OCI-LY7 (cell line): ENCODE measurements at regions not wholly inside any gene's neighbourhood (a gene's known extent, or its start where the extent isn't known, plus 50 kb on each side); places are given as distances from the start of the nearest gene placed in this dataset.

Experiments
- BruUV-seq: library from RNA; stranded (reverse); fragments of 400-500 nt; replicated peaks from 2 replicates; lab custom pipeline; 2021; lab: Mats Ljungman, UMichigan
- CTCF ChIA-PET: fragments of 300-600 bp; sonication (Branson Sonifier 250); formaldehyde crosslinking; loops from one replicate; lab custom pipeline; 2022; ENCODE audit warnings: antibody characterized with exemption; ENCODE audit not compliant: unreplicated experiment; lab: Charles Lee
- POLR2A ChIA-PET: fragments of 300-600 bp; sonication (Branson Sonifier 250); formaldehyde crosslinking; loops from one replicate; lab custom pipeline; 2022; ENCODE audit warnings: antibody characterized with exemption; lab: Charles Lee
- DNase-seq: peaks from one replicate; pipeline ENCODE4 v3.0.0-alpha.2; 2015; ENCODE audit warnings: low spot score
- H2AFZ ChIP-seq: fragments of 200-600 bp; sonication (generic), shearing (Covaris generic); 2 replicates; pipeline ENCODE4 v1.6.1; 2014; ENCODE audit warnings: mild to moderate bottlenecking, antibody characterized with exemption, low read length, moderate library complexity
- H3K27ac ChIP-seq: fragments of 200-600 bp; sonication (generic); 2 replicates; pipeline ENCODE4 v1.5.1; 2014; ENCODE audit warnings: mixed run types, low read depth, mild to moderate bottlenecking, moderate library complexity, low read length, inconsistent platforms; ENCODE audit not compliant: poor library complexity, severe bottlenecking
- H3K36me3 ChIP-seq: fragments of 200-600 bp; sonication (generic); 2 replicates; pipeline ENCODE4 v1.6.1; 2014; ENCODE audit warnings: mild to moderate bottlenecking, antibody characterized with exemption, low read length, moderate library complexity, mixed read lengths; ENCODE audit not compliant: insufficient read depth
- H3K4me1 ChIP-seq: fragments of 200-600 bp; sonication (generic); 2 replicates; pipeline ENCODE4 v1.5.1; 2014; ENCODE audit warnings: mild to moderate bottlenecking, low read length; ENCODE audit not compliant: insufficient read depth, poor library complexity, severe bottlenecking
- H3K4me2 ChIP-seq: fragments of 200-600 bp; sonication (generic); 2 replicates; pipeline ENCODE4 v1.6.1; 2014; ENCODE audit warnings: mild to moderate bottlenecking, low read length
- H3K4me3 ChIP-seq: fragments of 200-600 bp; sonication (generic); 2 replicates; pipeline ENCODE4 v1.5.1; 2014; ENCODE audit warnings: mild to moderate bottlenecking, low read depth, low read length; ENCODE audit not compliant: poor library complexity, severe bottlenecking
- H3K79me2 ChIP-seq: fragments of 200-600 bp; sonication (generic); 2 replicates; pipeline ENCODE4 v1.6.1; 2016; ENCODE audit warnings: low read depth, mild to moderate bottlenecking, low read length, moderate library complexity, mixed read lengths; ENCODE audit not compliant: insufficient read depth
- H3K9me2 ChIP-seq: fragments of 200-600 bp; sonication (generic); 2 replicates; pipeline ENCODE4 v1.6.1; 2016; ENCODE audit warnings: mild to moderate bottlenecking, low read length, mixed read lengths; ENCODE audit not compliant: insufficient read depth
- H3K9me3 ChIP-seq: fragments of 200-600 bp; sonication (generic); 2 replicates; pipeline ENCODE4 v1.6.1; 2014; ENCODE audit warnings: mild to moderate bottlenecking, mixed run types, low read length, mixed read lengths
- H4K20me1 ChIP-seq: fragments of 200-600 bp; sonication (generic); 2 replicates; pipeline ENCODE4 v1.6.1; 2014; ENCODE audit warnings: mild to moderate bottlenecking, antibody characterized with exemption, low read length, moderate library complexity, mixed read lengths; ENCODE audit not compliant: insufficient read depth
- CTCF ChIP-seq: fragments of 200-600 bp; sonication (generic); conservative IDR thresholded peaks from 2 replicates; pipeline ENCODE4 v1.5.1; 2014; ENCODE audit warnings: mild to moderate bottlenecking, antibody characterized with exemption, low read length, moderate library complexity, mixed read lengths
- EZH2phosphoT487 ChIP-seq: fragments of 200-600 bp; sonication (generic); IDR thresholded peaks from 2 replicates; pipeline ENCODE4 v1.6.1; 2018; ENCODE audit warnings: low read depth, borderline replicate concordance, mild to moderate bottlenecking, mixed run types, antibody characterized with exemption, low read length, moderate library complexity, mixed read lengths
- intact Hi-C: fragments of 100-400 bp; cut with micrococcal nuclease; formaldehyde crosslinking; loops from one replicate; pipeline ENCODE4 v1.10.0; 2022; ENCODE audit not compliant: unreplicated experiment

GRCh38 chr7:42605406-42606192, 306.3 kb downstream of the C7orf25 start:
- no peak overlapping the region for H2AFZ ChIP-seq
- H3K36me3 ChIP-seq: no peaks in the 10 kb centered on the region
- no peak for TF ChIP-seq CTCF
- no peak for TF ChIP-seq EZH2phosphoT487
- H3K9me3 ChIP-seq: no peaks in the 10 kb centered on the region
- DNase-seq: no peak
- no peaks in the 10 kb centered on the region for H3K9me2 ChIP-seq
- ChIA-PET CTCF (no interaction called here), POLR2A (no interaction called here)
- H3K4me1 ChIP-seq: no peaks in the 10 kb centered on the region
- no peak overlapping the region for H3K4me3 ChIP-seq
- H3K27ac ChIP-seq: no peak overlapping the region
- no peaks in the 10 kb centered on the region for H4K20me1 ChIP-seq
- intact Hi-C loops: no loop called here
- no peaks in the 10 kb centered on the region for H3K79me2 ChIP-seq
- no peak overlapping the region for H3K4me2 ChIP-seq
- no TSS peak for BruUV-seq

- no peak for DNase-seq
Measured at GRCh38 chr7:42603496-42603895, 308.4 kb downstream of the C7orf25 start.

More at GRCh38 chr7:42603496-42603895, 308.4 kb downstream of the C7orf25 start:
- no TSS peak for BruUV-seq
- Histone ChIP-seq H3K9me2 (no peaks in the 10 kb centered on the region), H4K20me1 (no peaks in the 10 kb centered on the region), H3K36me3 (no peaks in the 10 kb centered on the region), H3K27ac (no peak overlapping the region), H3K79me2 (no peaks in the 10 kb centered on the region), H2AFZ (no peak overlapping the region), H3K4me3 (no peak overlapping the region), H3K4me1 (no peaks in the 10 kb centered on the region), H3K9me3 (no peaks in the 10 kb centered on the region), H3K4me2 (no peak overlapping the region)
- CTCF ChIA-PET: no interaction called here
- POLR2A ChIA-PET: no interaction called here
- no peak for TF ChIP-seq CTCF
- no peak for TF ChIP-seq EZH2phosphoT487
- intact Hi-C loops: no loop called here
